Suprapubic skin (tissue), 4 donors: ENCODE measurements at regions not wholly inside any gene's neighbourhood (a gene's known extent, or its start where the extent isn't known, plus 50 kb on each side); places are given as distances from the start of the nearest gene placed in this dataset.

Source experiments
- DNase-seq, 2 donors: peaks; one replicate each; pipeline ENCODE4 v3.0.0-alpha.2; 2019; ENCODE audit warnings: low spot score in 2 of 2
- H3K27ac ChIP-seq: fragments of 200-600 bp; sonication (generic); one replicate; pipeline ENCODE4 v1.5.1; 2019
- H3K27me3 ChIP-seq: fragments of 200-600 bp; sonication (generic); one replicate; pipeline ENCODE4 v1.5.1; 2019
- H3K36me3 ChIP-seq: fragments of 200-600 bp; sonication (generic); one replicate; pipeline ENCODE4 v1.5.1; 2019
- H3K4me1 ChIP-seq: fragments of 200-600 bp; sonication (generic); one replicate; pipeline ENCODE4 v1.5.1; 2019
- H3K4me3 ChIP-seq: fragments of 200-600 bp; sonication (generic); one replicate; pipeline ENCODE4 v1.5.1; 2019; ENCODE audit warnings: mild to moderate bottlenecking
- H3K9me3 ChIP-seq: fragments of 200-600 bp; sonication (generic); one replicate; pipeline ENCODE4 v1.5.1; 2019
- CTCF ChIP-seq, 2 donors: fragments of 200-600 bp in 1 of 2; fragments of 450-650 bp in 1 of 2; sonication (generic) in 1 of 2; IDR thresholded peaks; one replicate each; pipeline ENCODE4 v1.5.1; 2016 to 2019; ENCODE audit warnings: antibody characterized with exemption in 2 of 2, mild to moderate bottlenecking in 1 of 2, moderate library complexity in 1 of 2
- EP300 ChIP-seq: sonication (generic); formaldehyde crosslinking; IDR thresholded peaks from one replicate; pipeline ENCODE4 v1.6.1; 2017; ENCODE audit warnings: antibody characterized with exemption
- POLR2A ChIP-seq, 2 donors: fragments of 450-650 bp; IDR thresholded peaks; one replicate each; pipeline ENCODE4 v1.6.1; 2017; ENCODE audit warnings: antibody characterized with exemption in 2 of 2, mild to moderate bottlenecking in 2 of 2, moderate library complexity in 2 of 2
- POLR2AphosphoS5 ChIP-seq, 3 donors: sonication (generic); formaldehyde crosslinking; IDR thresholded peaks; one replicate each; pipeline ENCODE4 v1.6.1; 2017; ENCODE audit warnings: antibody characterized with exemption in 3 of 3
- WGBS: methylation state at CpG from one replicate; pipeline ENCODE4 v1.1.5; 2018; 5-methylcytosine and 5-hydroxymethylcytosine counted together

DNA sequence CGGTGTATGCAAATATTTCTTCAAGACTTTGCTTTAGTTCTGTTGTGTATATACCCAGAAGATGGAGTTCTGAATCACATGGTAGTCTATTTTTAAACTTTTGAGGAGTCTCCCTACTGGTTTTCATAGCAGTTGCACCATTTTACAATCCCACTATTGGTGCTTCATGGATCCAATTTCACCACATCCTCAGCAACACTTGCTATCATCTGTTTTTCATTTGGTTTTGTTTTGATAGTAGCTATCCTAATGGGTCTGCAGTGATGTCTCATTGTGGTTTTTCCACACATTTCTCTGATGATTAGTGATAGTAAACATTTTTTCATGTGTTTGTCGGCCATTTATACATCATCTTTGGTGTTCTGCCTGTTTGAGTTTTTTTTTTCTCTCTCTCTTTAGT lies 1339.3 kb downstream of the EFNA5 start:
- DNase-seq, result no peak
- 66% methylated on average over 2 of the region's 2 CpGs for WGBS
- no peaks in the 10 kb centered on the region for H3K9me3 ChIP-seq
- H3K4me1 ChIP-seq, result no peaks in the 10 kb centered on the region
- no peaks in the 10 kb centered on the region for H3K27me3 ChIP-seq
- no peak for TF ChIP-seq EP300
- TF ChIP-seq POLR2A (IDR thresholded peaks at IDR 0.05), result no peak
- no peak for TF ChIP-seq CTCF (IDR thresholded peaks at IDR 0.05)
- no peak for TF ChIP-seq POLR2AphosphoS5 (IDR thresholded peaks at IDR 0.05)
- H3K36me3 ChIP-seq, result no peaks in the 10 kb centered on the region
- H3K27ac ChIP-seq, result no peak overlapping the region
- no peak overlapping the region for H3K4me3 ChIP-seq

DNA sequence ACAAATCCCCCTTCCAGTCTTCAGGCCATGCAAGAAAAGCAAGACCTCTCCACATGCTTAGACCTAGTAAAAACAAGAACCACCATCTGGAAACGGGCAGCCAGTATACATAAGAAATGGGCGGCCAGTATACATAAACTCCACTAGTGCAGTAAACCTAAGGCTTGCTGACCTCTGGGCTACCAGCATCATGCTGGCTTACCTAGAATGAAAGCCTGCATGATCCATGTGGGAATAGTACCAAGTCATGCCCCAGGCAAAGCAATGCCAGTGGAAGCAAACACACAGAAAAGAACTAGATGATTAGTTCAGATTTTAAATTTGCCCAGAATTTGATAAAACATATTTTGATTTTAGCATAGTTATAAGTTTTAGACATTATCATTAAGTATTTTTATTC lies 1346.4 kb downstream of the EFNA5 start:
- no peak overlapping the region for H3K27ac ChIP-seq
- DNase-seq, result no peak
- no peaks in the 10 kb centered on the region for H3K36me3 ChIP-seq
- 94% methylated on average over 2 of the region's 2 CpGs for WGBS
- TF ChIP-seq CTCF (IDR thresholded peaks at IDR 0.05) (no peak), POLR2A (IDR thresholded peaks at IDR 0.05) (no peak), POLR2AphosphoS5 (IDR thresholded peaks at IDR 0.05) (no peak), EP300 (no peak)
- no peak overlapping the region for H3K4me3 ChIP-seq
- no peaks in the 10 kb centered on the region for H3K27me3 ChIP-seq
- no peaks in the 10 kb centered on the region for H3K4me1 ChIP-seq
- no peaks in the 10 kb centered on the region for H3K9me3 ChIP-seq

DNA sequence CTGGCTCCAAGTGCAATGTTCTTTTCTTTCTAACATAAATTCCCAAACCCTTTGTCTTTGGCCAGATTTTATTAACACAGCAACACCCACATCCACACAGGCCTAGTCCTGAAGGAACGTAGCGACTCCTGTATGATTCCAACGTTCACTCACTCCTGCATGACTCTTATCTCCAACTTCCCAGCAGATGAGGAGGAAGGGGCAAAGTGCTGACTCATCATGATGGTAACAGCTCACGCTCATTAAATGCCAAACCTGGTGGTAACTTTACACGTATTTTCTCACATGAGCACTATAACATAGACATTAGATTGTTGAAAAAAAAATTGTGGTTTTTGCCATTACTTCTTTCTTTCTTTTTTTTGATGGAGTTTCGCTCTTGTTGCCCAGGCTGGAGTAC lies 1349.5 kb downstream of the EFNA5 start:
- no peak for DNase-seq
- H3K36me3 ChIP-seq, result no peaks in the 10 kb centered on the region
- no peaks in the 10 kb centered on the region for H3K4me1 ChIP-seq
- no peaks in the 10 kb centered on the region for H3K9me3 ChIP-seq
- TF ChIP-seq EP300, result no peak
- TF ChIP-seq POLR2A (IDR thresholded peaks at IDR 0.05), result no peak
- no peak overlapping the region for H3K27ac ChIP-seq
- H3K4me3 ChIP-seq, result no peak overlapping the region
- 87% methylated on average over 6 of the region's 6 CpGs for WGBS
- H3K27me3 ChIP-seq, result no peaks in the 10 kb centered on the region

DNA sequence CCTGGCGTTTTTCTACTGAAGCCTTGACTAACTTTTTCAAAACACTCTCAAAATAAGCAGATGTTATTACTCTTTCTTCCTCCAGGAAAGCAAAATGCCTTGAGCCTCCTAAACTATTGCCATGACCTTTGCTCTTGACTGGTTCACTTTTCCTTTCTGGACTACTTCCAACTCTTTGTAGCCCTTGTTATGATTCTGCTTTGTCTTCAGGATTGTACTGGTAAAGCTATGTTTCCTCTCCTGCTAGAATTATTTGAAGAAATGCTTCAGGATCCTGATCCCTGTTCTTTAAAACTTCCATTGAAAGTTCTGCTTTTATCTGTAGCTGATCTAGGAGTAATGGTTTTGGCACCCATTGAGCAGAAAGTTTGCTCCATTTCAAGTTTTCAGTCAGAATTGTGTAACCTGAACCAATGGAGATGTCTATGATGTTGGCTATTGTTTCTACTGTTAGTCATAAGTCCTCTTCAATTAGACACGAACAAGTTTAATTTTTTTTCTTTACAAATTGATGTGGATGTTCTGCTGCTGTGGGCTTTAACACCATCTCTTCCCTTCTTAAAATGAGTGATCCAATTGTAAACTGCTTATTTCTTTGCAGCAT lies 1356.4 kb downstream of the EFNA5 start:
- H3K27me3 ChIP-seq, result no peaks in the 10 kb centered on the region
- TF ChIP-seq CTCF (IDR thresholded peaks at IDR 0.05), result no peak
- no peak overlapping the region for H3K4me3 ChIP-seq
- no peaks in the 10 kb centered on the region for H3K9me3 ChIP-seq
- H3K36me3 ChIP-seq, result no peaks in the 10 kb centered on the region
- 44% methylated on average over 2 of the region's 2 CpGs for WGBS
- H3K27ac ChIP-seq, result no peak overlapping the region
- no peaks in the 10 kb centered on the region for H3K4me1 ChIP-seq
- no peak for DNase-seq

GRCh38 chr5:106312360-106312759 lies 1358.4 kb downstream of the EFNA5 start:
- H3K27me3 ChIP-seq, result no peaks in the 10 kb centered on the region
- DNase-seq, result no peak
- no peaks in the 10 kb centered on the region for H3K9me3 ChIP-seq
- H3K27ac ChIP-seq, result no peak overlapping the region
- H3K4me3 ChIP-seq, result no peak overlapping the region
- H3K36me3 ChIP-seq, result no peaks in the 10 kb centered on the region
- TF ChIP-seq POLR2AphosphoS5 (IDR thresholded peaks at IDR 0.05), result no peak
- no peak for TF ChIP-seq POLR2A (IDR thresholded peaks at IDR 0.05)
- no peak for TF ChIP-seq CTCF (IDR thresholded peaks at IDR 0.05)
- no peak for TF ChIP-seq EP300
- H3K4me1 ChIP-seq, result no peaks in the 10 kb centered on the region

- Histone ChIP-seq H3K27ac (no peak overlapping the region), H3K4me3 (no peak overlapping the region), H3K36me3 (no peaks in the 10 kb centered on the region), H3K9me3 (no peaks in the 10 kb centered on the region), H3K4me1 (no peaks in the 10 kb centered on the region), H3K27me3 (no peaks in the 10 kb centered on the region)
- WGBS, result 39% methylated on average over 2 of the region's 2 CpGs
- DNase-seq, result no peak
- no peak for TF ChIP-seq EP300
- TF ChIP-seq CTCF (IDR thresholded peaks at IDR 0.05), result no peak
These were observed 1359.4 kb downstream of the EFNA5 start for GRCh38 chr5:106311230-106311915.
